SIG-M5 treated with dmso at 0.1 percent for 504 hours (cell line): ENCODE measurements at regions not wholly inside any gene's neighbourhood (a gene's known extent, or its start where the extent isn't known, plus 50 kb on each side); places are given as distances from the start of the nearest gene placed in this dataset.
"Not testable (repeated sequence)": the region's sequence is repeated elsewhere in the genome, so short reads cannot be mapped to it uniquely, and the experiment has no call there.

ENCODE experiments used
- DNase-seq: peaks from one replicate; lab custom pipeline; 2025; ENCODE audit not compliant: unreplicated experiment; lab: John Stamatoyannopoulos, UW

GRCh38 chr13:86920961-86921360 lies 750.2 kb upstream of the SLITRK5 start:
- DNase-seq = no peak

DNA sequence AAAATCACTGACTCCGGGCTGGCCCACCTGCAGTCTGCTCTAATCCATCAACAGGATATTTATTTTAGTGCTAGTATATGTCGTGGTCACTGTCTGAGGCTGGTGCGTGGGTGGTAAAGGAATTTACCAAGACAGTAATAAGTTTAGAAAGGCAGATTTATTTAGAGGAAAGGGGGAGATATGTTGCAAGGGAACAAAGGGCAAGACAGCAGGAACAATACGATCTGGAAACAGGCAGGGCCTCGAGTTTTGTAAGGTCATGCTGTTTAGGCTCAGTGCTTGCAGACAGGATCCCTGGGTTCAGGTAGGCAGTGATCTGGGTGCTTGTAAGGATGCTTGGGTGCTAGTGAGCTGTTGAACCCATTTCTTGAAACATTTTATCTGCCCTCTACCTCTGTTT lies 748.2 kb upstream of the SLITRK5 start:
- no peak for DNase-seq

GRCh38 chr13:86926916-86927315 lies 744.3 kb upstream of the SLITRK5 start:
- not testable (repeated sequence) for DNase-seq

DNA sequence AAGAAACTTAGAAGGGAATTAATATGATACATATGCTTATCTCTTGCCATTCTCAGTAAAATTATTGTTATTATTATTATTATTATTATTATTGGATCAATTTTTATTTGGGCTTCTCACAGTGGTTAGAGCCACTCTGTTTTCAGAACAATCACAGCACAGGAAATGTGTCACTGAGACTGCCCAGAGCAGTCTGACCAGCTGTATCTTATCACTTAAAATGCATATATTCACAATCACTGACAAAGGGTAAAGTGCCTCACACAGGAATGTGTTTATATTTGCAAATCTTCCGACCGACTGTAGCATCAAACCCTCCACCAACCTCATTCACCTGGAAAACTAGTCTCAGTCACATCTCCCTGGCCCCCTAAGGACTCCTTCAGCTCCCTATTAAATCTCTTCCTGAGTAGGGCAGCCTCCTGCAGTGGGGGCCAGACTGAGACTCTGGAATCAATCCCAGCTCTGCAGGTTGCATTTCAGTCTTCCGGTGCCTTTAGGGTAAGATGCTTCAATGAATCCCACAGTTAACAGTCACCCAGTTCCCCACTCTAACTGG lies 738.3 kb upstream of the SLITRK5 start:
- DNase-seq = no peak

DNA sequence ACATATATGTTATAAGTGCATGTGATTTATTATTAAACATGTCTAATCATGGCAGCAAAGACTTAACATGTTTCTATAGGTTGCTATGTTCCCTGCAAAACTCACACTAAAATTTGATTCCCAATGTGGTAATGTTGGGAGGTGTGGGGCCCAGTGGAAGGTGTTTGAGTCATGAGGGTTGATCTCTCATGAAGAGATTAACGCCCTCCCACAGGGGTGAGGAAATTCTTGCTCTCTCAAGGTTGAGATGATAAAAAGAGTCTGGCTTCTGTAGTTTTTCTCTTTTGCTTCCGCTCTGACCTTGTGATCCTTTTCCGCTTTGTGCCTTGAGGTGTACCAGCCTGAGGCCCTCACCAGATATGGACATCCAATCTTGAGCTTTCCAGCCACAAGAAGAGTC lies 737.5 kb upstream of the SLITRK5 start:
- DNase-seq = no peak

DNA sequence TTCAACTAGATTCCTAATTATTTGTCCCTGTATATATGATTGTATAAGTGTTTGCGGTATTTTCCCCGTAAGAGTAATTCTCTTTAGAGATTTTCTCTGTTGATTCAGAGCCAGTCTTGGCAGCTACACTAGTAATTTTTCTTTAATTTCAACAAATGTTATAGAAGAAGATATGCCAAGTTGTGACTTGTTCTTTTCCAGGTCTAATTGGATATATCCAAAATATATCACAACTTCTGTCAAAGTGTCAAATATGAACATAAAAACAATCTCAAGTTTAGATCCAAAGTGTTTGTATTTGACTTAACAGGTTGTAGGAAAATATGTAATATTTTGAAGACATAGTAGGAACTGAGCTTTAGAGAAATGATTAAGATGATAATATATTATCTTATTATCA lies 733.9 kb upstream of the SLITRK5 start:
- DNase-seq = no peak

- DNase-seq = no peak
These were observed 725.6 kb upstream of the SLITRK5 start for GRCh38 chr13:86945584-86945983.

DNA sequence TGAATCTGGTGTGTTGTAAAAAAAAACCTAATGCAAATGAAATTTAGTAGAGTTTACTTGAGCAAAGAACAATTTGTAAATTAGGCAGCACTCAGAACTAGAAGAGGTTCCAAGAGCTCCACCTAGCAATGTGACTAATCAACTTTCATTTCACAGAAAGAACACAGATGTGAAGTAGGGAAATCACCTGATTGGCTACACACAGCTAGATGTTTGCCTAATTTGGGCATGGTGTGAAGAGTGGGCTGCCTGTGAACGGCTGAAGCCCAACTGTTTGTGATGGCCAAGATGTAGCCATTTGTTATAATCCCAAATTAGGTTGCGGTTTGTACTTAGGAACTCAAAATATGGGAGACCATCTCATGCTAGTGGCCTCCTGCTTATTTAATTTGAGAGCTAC lies 724.4 kb upstream of the SLITRK5 start:
- DNase-seq = no peak

DNA sequence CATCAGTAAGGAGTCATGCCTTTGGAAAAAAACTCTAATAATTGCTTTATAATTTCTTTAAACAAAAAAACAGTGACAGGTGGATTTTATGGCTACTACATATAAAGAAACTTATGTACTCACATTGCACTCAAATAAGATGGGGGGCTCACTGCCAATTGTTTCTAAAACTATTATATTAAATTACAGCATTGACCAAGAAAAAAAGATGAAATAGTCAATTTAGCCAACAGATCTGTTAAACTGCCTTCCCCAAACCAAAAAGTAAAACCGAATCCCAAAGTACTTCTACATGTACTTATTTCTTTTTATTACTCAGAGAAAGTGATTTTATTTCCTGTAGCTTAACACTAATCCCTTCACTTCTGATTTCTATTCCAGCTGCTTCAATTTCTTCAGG lies 716.8 kb upstream of the SLITRK5 start:
- DNase-seq = no peak

GRCh38 chr13:86960876-86961275 lies 710.3 kb upstream of the SLITRK5 start:
- no peak for DNase-seq

DNA sequence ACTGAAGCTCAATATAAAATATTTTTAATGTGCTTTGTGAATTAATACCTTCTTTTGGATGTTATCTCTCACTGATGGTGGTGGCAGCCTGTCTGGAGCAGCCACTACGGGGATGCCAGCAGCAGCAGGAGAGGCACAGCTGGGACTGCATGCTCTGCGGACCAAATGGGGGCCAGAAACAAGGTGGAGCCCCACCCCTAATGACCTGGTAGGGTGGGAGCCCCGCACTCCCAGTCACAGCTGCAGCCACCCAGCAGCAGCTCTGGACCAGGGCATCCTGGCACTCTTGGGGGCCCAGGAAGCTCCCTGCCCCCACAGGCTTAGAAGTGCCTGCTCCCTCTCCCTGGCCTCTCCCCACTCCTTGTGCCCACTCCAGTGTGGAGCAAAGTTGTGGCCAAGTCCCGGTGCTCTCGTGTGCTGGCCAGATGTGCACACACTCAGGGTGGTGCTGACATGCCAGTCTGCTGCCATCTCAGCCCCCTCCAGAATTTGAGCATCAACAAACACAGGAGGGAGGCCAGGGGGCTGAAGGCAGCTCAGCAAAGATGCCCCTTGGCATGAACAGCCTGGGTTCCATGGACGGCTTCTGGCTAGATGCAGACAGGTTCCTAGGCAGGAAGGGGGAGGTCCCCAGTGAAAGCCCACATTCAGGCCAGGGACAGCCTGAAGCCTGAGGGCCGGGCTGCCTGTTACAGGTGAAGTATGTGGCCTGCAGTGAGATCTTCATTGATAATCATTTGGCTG lies 696.7 kb upstream of the SLITRK5 start:
- DNase-seq = no peak

GRCh38 chr13:86974995-86975328 lies 696.2 kb upstream of the SLITRK5 start:
- DNase-seq = no peak

DNA sequence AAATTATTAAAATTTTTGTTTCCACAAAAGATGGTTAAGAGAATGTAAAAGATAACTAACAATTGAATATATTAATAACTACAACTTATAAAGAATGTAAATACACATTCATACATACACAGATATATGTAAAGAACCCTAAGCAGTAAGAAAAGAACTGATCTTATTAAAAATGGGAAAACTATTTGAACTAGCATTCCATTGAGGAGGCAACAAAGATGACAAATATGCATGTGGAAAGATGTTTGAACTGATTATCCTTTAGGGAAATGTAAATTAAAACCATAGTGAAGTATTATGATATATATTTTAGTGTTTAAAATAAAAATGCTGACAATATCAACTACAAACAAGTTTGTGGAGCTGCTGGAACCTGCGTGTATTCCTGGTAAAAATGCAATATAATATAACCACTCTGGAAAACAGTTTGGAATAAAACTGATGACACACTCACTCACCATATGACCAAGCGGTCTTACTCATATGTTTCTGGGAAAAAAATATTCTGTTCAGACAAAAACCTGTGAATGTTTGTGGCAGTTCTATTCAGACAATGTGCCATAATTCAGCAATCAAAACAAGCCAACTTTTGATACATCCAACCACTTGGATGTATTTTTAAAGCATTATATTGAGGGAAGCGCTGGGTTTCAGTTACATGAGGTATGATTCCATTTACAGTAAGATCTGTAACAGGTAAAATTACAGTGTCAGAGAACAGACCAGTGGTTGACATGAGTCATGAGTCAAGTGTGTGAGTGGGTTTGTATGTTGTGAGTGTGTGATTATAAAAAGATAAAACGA lies 694.4 kb upstream of the SLITRK5 start:
- no peak for DNase-seq

- DNase-seq = no peak
These were observed 684.7 kb upstream of the SLITRK5 start for GRCh38 chr13:86986448-86986847.

- peak; percentile 28 for DNase-seq
These were observed 678.9 kb upstream of the SLITRK5 start for GRCh38 chr13:86992251-86992650.

DNA sequence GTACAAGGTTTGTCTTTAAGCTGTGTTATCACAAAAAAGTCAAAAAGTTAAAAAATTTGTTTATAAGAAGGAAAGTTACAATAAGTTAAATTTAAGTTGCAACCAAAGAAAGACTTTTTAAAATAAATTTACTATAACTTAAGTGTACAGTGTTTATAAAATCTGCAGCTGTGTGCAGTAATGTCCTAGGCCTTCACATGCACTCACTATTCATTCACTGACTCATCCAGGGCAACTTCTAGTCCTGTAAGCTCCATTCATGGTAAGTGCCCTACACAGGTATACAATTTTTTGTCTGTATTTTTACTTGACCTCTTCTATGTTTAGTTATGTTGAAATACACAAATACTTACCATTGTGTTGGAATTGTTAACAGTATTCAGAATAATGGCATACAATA lies 667.9 kb upstream of the SLITRK5 start:
- DNase-seq = no peak

- DNase-seq = no peak
These were observed 665.7 kb upstream of the SLITRK5 start for GRCh38 chr13:87005511-87005910.

DNA sequence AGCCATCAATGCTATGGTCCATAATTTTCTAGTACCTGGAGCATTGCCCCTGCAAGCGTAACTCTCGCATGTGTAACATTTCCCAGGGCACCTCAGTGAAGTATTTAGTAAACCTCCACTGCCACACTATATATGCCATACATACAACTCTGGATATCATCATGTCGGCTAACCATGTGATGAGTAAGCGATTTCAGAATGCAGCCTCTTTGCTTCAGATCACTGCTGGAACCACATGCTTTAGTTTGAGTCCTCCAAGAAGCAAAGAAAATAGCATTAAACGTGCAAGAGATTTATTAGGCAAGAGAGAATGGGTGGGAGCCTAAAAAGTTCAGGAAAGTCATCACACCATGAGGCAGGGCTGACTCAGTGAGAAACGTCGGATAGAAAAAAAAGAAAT lies 635.6 kb upstream of the SLITRK5 start:
- no peak for DNase-seq

DNA sequence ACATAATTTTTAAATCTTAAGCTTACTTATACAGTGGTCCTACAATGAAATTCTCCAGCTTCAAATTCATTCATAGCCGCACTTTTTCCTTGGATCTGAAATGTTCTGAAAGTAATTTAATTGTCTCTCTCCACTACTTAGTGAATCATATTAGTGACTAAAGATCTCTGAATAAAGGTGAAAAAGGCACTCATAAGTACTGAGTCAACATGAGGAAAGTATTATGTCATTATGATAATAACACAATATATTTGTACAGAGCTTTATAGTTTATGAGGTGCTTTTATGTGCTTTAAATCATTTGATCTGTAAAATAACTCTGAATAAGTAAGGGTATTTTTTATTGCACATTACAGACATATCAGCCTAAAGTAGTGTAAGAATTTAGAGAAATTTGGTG lies 628.2 kb upstream of the SLITRK5 start:
- no peak for DNase-seq

DNA sequence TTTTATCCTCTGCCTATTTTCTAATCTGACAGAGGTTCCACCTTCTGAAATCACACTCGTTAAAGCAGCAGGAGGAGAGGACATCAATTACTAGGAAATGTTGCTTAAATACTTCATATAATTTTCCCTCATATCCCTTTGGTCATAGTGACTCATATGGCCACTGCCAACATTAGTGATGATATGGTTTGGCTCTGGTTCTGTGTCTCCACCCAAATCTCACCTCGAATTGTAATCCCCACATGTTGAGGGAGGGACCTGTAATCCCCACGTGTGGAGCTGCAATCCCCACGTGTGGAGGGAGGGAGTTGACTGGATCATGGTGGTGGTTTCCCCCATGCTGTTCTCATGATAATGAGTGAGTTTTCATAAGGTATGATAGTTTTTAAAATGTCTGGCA lies 618.4 kb upstream of the SLITRK5 start:
- DNase-seq = no peak

- no peak for DNase-seq
These were observed 613.2 kb upstream of the SLITRK5 start for GRCh38 chr13:87057807-87058520.
